NB4 (cell line): ENCODE measurements at regions not wholly inside any gene's neighbourhood (a gene's known extent, or its start where the extent isn't known, plus 50 kb on each side); places are given as distances from the start of the nearest gene placed in this dataset.

Source experiments
- DNase-seq: peaks from one replicate; pipeline ENCODE4 v3.0.0; 2010; ENCODE audit warnings: low read depth
- H3K4me3 ChIP-seq: one replicate; pipeline ENCODE4 v1.5.1; 2011; ENCODE audit warnings: mild to moderate bottlenecking, low read depth, low read length, moderate library complexity
- MYC ChIP-seq: IDR thresholded peaks from 2 replicates; pipeline ENCODE4 v1.6.1; 2011; ENCODE audit warnings: low read depth, low read length
- POLR2A ChIP-seq: IDR thresholded peaks from 2 replicates; pipeline ENCODE4 v1.6.1; 2011; ENCODE audit warnings: mild to moderate bottlenecking; ENCODE audit not compliant: insufficient read length; ENCODE audit errors: extremely low read depth
- TF ChIP-seq, protein P1 (sequence below): IDR thresholded peaks from 2 replicates; pipeline ENCODE4 v1.6.1; 2011; ENCODE audit warnings: low read depth, low read length
- TF ChIP-seq, protein P2 (sequence below): IDR thresholded peaks from one replicate; pipeline ENCODE4 v1.5.1; 2012; ENCODE audit warnings: low read depth, low read length

DNA sequence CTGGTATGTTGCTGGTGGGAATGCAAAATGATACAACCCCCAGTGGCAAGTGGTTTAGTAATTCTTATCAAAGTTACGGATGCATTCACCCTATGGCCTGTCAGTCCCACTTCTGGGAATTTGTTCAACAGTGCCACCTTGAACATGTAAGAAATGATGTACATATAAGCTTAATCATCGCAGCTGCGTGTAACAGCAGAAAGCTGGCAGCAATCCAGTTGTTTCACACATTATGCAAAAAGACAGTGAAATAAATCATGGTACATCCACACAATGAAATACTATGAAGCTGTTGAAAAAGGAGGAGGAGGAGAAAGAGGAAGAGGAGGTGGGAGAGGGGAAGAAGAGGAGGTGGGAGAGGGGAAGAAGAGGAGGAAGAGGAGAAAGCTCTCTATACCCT is 76.2 kb upstream of the MYL10 start:
- H3K4me3 ChIP-seq: no peak overlapping the region
- no peak for DNase-seq
- no peak for TF ChIP-seq POLR2A
- TF ChIP-seq, protein P1, sequence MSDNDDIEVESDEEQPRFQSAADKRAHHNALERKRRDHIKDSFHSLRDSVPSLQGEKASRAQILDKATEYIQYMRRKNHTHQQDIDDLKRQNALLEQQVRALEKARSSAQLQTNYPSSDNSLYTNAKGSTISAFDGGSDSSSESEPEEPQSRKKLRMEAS: no peak
- no peak for TF ChIP-seq MYC
- TF ChIP-seq, protein P2, sequence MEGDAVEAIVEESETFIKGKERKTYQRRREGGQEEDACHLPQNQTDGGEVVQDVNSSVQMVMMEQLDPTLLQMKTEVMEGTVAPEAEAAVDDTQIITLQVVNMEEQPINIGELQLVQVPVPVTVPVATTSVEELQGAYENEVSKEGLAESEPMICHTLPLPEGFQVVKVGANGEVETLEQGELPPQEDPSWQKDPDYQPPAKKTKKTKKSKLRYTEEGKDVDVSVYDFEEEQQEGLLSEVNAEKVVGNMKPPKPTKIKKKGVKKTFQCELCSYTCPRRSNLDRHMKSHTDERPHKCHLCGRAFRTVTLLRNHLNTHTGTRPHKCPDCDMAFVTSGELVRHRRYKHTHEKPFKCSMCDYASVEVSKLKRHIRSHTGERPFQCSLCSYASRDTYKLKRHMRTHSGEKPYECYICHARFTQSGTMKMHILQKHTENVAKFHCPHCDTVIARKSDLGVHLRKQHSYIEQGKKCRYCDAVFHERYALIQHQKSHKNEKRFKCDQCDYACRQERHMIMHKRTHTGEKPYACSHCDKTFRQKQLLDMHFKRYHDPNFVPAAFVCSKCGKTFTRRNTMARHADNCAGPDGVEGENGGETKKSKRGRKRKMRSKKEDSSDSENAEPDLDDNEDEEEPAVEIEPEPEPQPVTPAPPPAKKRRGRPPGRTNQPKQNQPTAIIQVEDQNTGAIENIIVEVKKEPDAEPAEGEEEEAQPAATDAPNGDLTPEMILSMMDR: no peak

DNA sequence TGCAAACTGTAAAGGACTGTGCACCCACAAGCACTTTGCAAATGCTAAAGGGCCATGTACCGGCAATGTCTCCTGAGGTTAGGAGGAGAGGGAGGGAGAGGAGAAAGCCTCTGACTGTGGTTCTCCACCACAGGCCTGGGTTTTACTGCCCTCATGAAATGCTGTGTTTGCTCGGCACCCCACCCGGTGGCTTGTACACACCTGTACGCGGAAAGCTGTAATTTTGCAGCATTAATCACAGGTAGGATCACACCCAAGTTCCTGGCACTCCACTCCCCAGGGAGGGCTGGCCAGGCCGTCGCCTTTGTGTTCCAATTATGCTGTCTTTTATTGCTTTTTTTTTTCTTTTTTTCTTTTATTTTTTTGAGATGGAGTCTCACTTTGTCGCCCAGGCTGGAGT is 78.5 kb upstream of the MYL10 start:
- H3K4me3 ChIP-seq: no peak overlapping the region
- TF ChIP-seq MYC: no peak
- no peak for TF ChIP-seq POLR2A
- TF ChIP-seq, protein P1: no peak
- TF ChIP-seq, protein P2: no peak
- DNase-seq: no peak

DNA sequence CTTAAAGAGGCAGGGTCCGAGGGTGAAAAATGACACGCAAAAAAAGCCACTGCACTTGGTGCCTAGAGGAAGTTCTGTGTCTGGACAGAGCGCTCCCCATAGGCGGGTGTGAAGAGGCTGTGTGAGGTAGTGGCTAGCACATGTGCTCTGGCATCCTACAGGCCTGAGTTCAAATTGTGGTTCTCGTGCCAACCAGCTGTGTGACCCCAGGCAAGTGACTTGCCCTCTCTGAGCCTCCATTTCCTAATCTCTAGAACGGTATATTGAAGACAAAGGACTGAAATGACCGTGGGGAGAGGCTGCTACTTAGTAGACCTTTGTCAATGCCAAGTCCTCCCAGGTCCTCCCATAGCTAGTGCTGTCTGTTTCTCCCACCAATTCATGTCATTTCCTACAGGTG is 79.1 kb upstream of the MYL10 start:
- no peak for DNase-seq
- no peak overlapping the region for H3K4me3 ChIP-seq
- no peak for TF ChIP-seq MYC
- TF ChIP-seq, protein P1: no peak
- TF ChIP-seq POLR2A: no peak
- TF ChIP-seq, protein P2: no peak

DNA sequence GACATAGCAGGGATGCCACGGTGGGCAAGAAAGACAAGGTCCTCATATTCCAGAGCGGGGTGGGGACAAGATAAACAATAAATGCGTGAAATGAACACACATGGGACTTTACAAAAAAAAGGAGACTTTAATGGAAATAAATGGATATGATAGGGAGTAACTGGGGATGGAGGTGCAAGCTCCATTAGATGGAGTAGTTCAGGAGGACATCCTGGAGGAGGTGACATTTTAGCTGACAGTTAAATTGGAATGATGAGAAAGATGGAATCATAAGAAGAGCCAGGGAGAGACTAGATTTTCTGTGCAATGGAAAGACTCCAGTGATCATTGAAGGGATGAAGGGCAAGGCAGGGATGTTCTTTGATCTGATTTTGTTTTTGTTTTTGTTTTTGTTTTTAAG is 83.6 kb upstream of the MYL10 start:
- H3K4me3 ChIP-seq: no peak overlapping the region
- TF ChIP-seq, protein P2: no peak
- TF ChIP-seq POLR2A: no peak
- TF ChIP-seq, protein P1: no peak
- no peak for TF ChIP-seq MYC

DNA sequence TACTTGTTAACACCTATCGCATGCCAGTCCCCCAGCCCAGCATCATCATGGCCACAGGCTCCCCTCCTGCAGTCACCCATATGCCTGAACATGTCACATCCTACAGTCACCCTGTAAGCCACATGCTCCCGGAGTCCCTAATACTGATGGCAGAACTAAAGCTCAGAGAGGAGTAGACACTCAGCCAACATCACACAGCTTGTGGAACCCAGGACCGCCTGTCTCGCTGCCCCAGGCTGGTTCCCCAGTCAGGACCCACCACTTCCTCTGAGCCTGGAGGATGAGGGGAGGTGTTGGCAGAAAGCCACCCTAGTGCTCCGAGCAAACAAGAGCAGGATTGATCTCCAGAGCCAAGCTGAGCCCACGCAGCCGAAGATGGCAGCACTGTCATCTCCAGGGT is 85.0 kb upstream of the MYL10 start:
- no peak for DNase-seq
- TF ChIP-seq, protein P1: no peak
- TF ChIP-seq, protein P2: no peak
- no peak for TF ChIP-seq POLR2A
- TF ChIP-seq MYC: no peak
- H3K4me3 ChIP-seq: no peak overlapping the region

More for the DNA sequence above, 83.6 kb upstream of the MYL10 start:
- no peak for DNase-seq

DNA sequence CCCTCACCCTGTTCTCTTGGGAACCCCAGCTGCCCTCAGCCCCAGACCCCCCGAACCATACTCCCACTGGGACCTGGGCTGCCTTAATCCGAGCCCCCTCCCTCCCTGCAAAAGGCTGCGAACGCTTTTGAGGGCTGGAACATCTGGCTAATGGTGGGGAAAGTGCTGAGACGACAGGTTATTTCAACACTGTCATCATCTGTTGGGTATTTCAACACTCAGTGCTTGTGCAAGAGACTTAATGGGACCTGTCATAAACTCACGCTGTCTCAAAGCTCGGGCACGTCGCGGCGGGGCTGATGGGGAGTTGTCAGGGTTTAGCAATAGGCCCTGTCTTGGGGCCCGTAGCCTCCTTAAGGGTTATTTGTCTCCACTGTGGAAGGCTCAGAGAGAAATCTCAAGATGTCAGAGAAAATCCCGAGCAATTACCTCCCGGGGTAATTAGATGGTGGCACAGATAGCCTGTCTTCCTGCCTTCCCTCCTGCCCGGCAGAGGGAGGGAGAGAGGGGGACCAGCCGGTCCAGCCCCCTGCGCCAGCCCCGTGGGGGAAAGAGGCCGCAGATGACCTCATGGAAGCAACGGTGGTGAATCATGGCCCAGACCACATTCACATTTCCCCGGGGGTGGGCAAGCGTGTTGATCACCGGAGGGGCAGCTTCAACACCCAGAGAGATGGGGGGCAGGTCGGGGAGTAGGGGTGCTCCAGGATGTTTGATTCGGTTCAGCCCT is 88.7 kb upstream of the MYL10 start:
- peak overlapping the region; percentile 51 for H3K4me3 ChIP-seq
- peak; percentile 100 for DNase-seq
- TF ChIP-seq POLR2A (no peak), MYC (peak; percentile 75)
- TF ChIP-seq, protein P2: peak; percentile 10
- TF ChIP-seq, protein P1: peak; percentile 86
